Fibroblast of skin of back (primary cell): ENCODE measurements at regions not wholly inside any gene's neighbourhood (a gene's known extent, or its start where the extent isn't known, plus 50 kb on each side); places are given as distances from the start of the nearest gene placed in this dataset.
A peak's percentile ranks its signal among the peaks of the same experiment; 100 is the strongest.

Experiments
- DNase-seq: peaks from one replicate; pipeline ENCODE4 v3.0.0-alpha.2; 2013

- DNase-seq: no peak
Measured at GRCh38 chr5:133854554-133854953, 113.9 kb downstream of the C5orf15 start.

- DNase-seq: no peak
Measured at GRCh38 chr5:133853646-133854365, 114.6 kb downstream of the C5orf15 start.

- no peak for DNase-seq
Measured at GRCh38 chr5:133851521-133851920, 116.9 kb downstream of the C5orf15 start.

- no peak for DNase-seq
Measured at GRCh38 chr5:133850811-133851210, 117.6 kb downstream of the C5orf15 start.

GRCh38 chr5:133849116-133849515, 119.3 kb downstream of the C5orf15 start:
- DNase-seq: no peak

GRCh38 chr5:133848341-133848811, 120.0 kb downstream of the C5orf15 start:
- peak; percentile 8 for DNase-seq

- no peak for DNase-seq
Measured at GRCh38 chr5:133847886-133848285, 120.5 kb downstream of the C5orf15 start.

GRCh38 chr5:133847301-133847700, 121.1 kb downstream of the C5orf15 start:
- DNase-seq: no peak

GRCh38 chr5:133846478-133847226, 121.8 kb downstream of the C5orf15 start:
- no peak for DNase-seq

- no peak for DNase-seq
Measured at GRCh38 chr5:133845271-133845670, 123.2 kb downstream of the C5orf15 start.

GRCh38 chr5:133844836-133845235, 123.6 kb downstream of the C5orf15 start:
- no peak for DNase-seq

- DNase-seq: no peak
Measured at GRCh38 chr5:133843911-133844310, 124.5 kb downstream of the C5orf15 start.

GRCh38 chr5:133842846-133843611, 125.4 kb downstream of the C5orf15 start:
- no peak for DNase-seq

GRCh38 chr5:133841831-133842750, 126.3 kb downstream of the C5orf15 start:
- DNase-seq: no peak

- DNase-seq: no peak
Measured at GRCh38 chr5:133840168-133840567, 128.3 kb downstream of the C5orf15 start.

GRCh38 chr5:133839721-133840120, 128.7 kb downstream of the C5orf15 start:
- DNase-seq: no peak

- DNase-seq: no peak
Measured at GRCh38 chr5:133839090-133839489, 129.3 kb downstream of the C5orf15 start.

- DNase-seq: no peak
Measured at GRCh38 chr5:133838286-133838685, 130.1 kb downstream of the C5orf15 start.

- peak; percentile 65 for DNase-seq
Measured at GRCh38 chr5:133831491-133832224, 136.8 kb downstream of the C5orf15 start.

- no peak for DNase-seq
Measured at GRCh38 chr5:133830911-133831310, 137.5 kb downstream of the C5orf15 start.

GRCh38 chr5:133830281-133830680, 138.1 kb downstream of the C5orf15 start:
- no peak for DNase-seq
